HepG2 (cell line): ENCODE measurements at regions not wholly inside any gene's neighbourhood (a gene's known extent, or its start where the extent isn't known, plus 50 kb on each side); places are given as distances from the start of the nearest gene placed in this dataset.

Experiments used
- ATF1 ChIP-seq: IDR thresholded peaks from 2 replicates; pipeline ENCODE4 v1.6.1; 2016; ENCODE audit warnings: mild to moderate bottlenecking, control low read depth
- ATF7-NPFF ChIP-seq: sonication (generic); formaldehyde crosslinking; IDR thresholded peaks from 2 replicates; pipeline ENCODE4 v1.8.1; 2023; ENCODE audit warnings: mild to moderate bottlenecking, low read depth, missing genetic modification reagents, moderate library complexity
- HNRNPK ChIP-seq: fragments of 200-400 bp; formaldehyde crosslinking; IDR thresholded peaks from 2 replicates; pipeline ENCODE4 v1.6.1; 2018; ENCODE audit warnings: low read length, low read depth, moderate library complexity, mild to moderate bottlenecking; ENCODE audit not compliant: poor library complexity, severe bottlenecking
- MEF2D ChIP-seq: sonication (generic); formaldehyde crosslinking; IDR thresholded peaks from 2 replicates; pipeline ENCODE4 v1.5.1; 2020; ENCODE audit warnings: mild to moderate bottlenecking, missing genetic modification reagents
- MIER3 ChIP-seq: IDR thresholded peaks from 2 replicates; pipeline ENCODE4 v1.6.1; 2016; ENCODE audit warnings: missing compliant biosample characterization, borderline replicate concordance
- NFRKB ChIP-seq: fragments of 450-650 bp; IDR thresholded peaks from 2 replicates; pipeline ENCODE4 v1.6.1; 2017
- SPEN ChIP-seq: sonication (generic); formaldehyde crosslinking; IDR thresholded peaks from 2 replicates; pipeline ENCODE4 v1.5.1; 2020; ENCODE audit warnings: low read depth, mild to moderate bottlenecking, missing genetic modification reagents
- TAF1 ChIP-seq: sonication (generic); formaldehyde crosslinking; IDR thresholded peaks from 2 replicates; pipeline ENCODE4 v1.4.0; 2020; ENCODE audit warnings: missing genetic modification reagents
- YEATS2 ChIP-seq: sonication (generic); formaldehyde crosslinking; IDR thresholded peaks from 2 replicates; pipeline ENCODE4 v1.4.0; 2020; ENCODE audit warnings: missing genetic modification reagents, borderline replicate concordance
- ZNF333 ChIP-seq: sonication (generic); formaldehyde crosslinking; IDR thresholded peaks from 2 replicates; pipeline ENCODE4 v1.4.0; 2020; ENCODE audit warnings: mild to moderate bottlenecking, missing genetic modification reagents, borderline replicate concordance
- ZNF567 ChIP-seq: sonication (generic); formaldehyde crosslinking; IDR thresholded peaks from 2 replicates; pipeline ENCODE4 v1.8.1; 2023; ENCODE audit warnings: mild to moderate bottlenecking, missing genetic modification reagents, borderline replicate concordance
- ZNF75D ChIP-seq: sonication (generic); formaldehyde crosslinking; IDR thresholded peaks from 2 replicates; pipeline ENCODE4 v1.8.1; 2023; ENCODE audit warnings: missing genetic modification reagents, mild to moderate bottlenecking, borderline replicate concordance
- TF ChIP-seq, protein P1 (sequence below): IDR thresholded peaks from 2 replicates; pipeline ENCODE4 v1.6.1; 2016
- TF ChIP-seq, protein P2 (sequence below): sonication (generic); formaldehyde crosslinking; IDR thresholded peaks from 2 replicates; pipeline ENCODE4 v1.5.0; 2020; ENCODE audit warnings: mild to moderate bottlenecking, missing genetic modification reagents, borderline replicate concordance
- TF ChIP-seq, protein P3 (sequence below): sonication (generic); formaldehyde crosslinking; conservative IDR thresholded peaks from 2 replicates; pipeline ENCODE4 v1.4.0; 2020; ENCODE audit warnings: missing genetic modification reagents
- TF ChIP-seq, protein P4 (sequence below): sonication (generic); formaldehyde crosslinking; IDR thresholded peaks from 2 replicates; pipeline ENCODE4 v1.5.0; 2020; ENCODE audit warnings: mild to moderate bottlenecking, missing genetic modification reagents

DNA sequence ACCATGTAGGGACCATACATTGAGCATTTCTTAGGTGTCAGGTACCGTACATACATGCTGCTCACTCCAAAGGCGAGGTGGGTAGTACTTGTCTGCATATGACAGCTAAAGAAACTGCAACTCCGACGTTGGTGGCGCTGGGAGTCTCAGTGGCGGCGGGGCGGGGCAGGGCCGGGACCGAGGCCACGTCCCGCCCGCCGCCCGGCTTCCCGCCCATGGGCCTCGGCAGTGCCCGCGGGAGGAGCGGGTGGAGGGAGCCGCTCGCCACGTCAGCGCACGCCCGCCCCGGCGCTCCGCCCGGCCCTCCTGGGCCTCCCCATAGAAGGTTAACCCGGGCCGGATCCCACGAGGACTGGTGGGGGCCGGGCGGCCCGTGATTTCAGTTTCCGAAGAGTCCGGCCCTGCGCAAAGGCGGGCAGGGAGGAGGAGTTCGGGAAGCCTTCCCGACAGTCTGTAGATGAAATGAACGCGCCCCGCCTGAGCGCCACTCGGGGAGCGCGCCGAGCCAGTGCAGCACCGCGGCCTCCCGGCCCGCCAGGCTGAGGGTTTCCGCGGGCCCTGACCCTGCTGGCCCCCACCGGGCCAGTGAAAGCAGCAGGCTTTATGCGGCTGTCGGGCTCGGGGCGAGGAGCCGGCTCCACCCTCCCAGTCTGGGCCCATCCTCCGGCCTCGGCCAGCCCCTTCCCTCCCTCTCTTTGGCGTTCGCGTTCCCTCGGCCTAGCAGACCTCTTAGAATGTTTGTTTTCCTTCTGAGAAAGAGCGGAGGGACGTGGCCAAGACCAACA is 119.9 kb upstream of the JUN start (continued):
- TF ChIP-seq, protein P1, sequence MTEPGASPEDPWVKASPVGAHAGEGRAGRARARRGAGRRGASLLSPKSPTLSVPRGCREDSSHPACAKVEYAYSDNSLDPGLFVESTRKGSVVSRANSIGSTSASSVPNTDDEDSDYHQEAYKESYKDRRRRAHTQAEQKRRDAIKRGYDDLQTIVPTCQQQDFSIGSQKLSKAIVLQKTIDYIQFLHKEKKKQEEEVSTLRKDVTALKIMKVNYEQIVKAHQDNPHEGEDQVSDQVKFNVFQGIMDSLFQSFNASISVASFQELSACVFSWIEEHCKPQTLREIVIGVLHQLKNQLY (CRISPR knock-in tag): no peak
- TF ChIP-seq YEATS2 (CRISPR knock-in tag) (peak; percentile 19; the same call in 1 of the 2 replicates), NFRKB (no peak), ZNF333 (CRISPR knock-in tag) (no peak), MEF2D (no peak), MIER3 (CRISPR knock-in tag) (no peak; the same call in 1 of the 2 replicates), SPEN (CRISPR knock-in tag) (peak; percentile 46; the same call in 1 of the 2 replicates), ATF7-NPFF (CRISPR knock-in tag) (peak; percentile 42; the same call in 1 of the 2 replicates), ZNF75D (CRISPR knock-in tag) (no peak), TAF1 (peak; percentile 84), HNRNPK (peak; percentile 55), ZNF567 (CRISPR knock-in tag) (no peak), ATF1 (CRISPR knock-in tag) (no peak)
- TF ChIP-seq, protein P2, sequence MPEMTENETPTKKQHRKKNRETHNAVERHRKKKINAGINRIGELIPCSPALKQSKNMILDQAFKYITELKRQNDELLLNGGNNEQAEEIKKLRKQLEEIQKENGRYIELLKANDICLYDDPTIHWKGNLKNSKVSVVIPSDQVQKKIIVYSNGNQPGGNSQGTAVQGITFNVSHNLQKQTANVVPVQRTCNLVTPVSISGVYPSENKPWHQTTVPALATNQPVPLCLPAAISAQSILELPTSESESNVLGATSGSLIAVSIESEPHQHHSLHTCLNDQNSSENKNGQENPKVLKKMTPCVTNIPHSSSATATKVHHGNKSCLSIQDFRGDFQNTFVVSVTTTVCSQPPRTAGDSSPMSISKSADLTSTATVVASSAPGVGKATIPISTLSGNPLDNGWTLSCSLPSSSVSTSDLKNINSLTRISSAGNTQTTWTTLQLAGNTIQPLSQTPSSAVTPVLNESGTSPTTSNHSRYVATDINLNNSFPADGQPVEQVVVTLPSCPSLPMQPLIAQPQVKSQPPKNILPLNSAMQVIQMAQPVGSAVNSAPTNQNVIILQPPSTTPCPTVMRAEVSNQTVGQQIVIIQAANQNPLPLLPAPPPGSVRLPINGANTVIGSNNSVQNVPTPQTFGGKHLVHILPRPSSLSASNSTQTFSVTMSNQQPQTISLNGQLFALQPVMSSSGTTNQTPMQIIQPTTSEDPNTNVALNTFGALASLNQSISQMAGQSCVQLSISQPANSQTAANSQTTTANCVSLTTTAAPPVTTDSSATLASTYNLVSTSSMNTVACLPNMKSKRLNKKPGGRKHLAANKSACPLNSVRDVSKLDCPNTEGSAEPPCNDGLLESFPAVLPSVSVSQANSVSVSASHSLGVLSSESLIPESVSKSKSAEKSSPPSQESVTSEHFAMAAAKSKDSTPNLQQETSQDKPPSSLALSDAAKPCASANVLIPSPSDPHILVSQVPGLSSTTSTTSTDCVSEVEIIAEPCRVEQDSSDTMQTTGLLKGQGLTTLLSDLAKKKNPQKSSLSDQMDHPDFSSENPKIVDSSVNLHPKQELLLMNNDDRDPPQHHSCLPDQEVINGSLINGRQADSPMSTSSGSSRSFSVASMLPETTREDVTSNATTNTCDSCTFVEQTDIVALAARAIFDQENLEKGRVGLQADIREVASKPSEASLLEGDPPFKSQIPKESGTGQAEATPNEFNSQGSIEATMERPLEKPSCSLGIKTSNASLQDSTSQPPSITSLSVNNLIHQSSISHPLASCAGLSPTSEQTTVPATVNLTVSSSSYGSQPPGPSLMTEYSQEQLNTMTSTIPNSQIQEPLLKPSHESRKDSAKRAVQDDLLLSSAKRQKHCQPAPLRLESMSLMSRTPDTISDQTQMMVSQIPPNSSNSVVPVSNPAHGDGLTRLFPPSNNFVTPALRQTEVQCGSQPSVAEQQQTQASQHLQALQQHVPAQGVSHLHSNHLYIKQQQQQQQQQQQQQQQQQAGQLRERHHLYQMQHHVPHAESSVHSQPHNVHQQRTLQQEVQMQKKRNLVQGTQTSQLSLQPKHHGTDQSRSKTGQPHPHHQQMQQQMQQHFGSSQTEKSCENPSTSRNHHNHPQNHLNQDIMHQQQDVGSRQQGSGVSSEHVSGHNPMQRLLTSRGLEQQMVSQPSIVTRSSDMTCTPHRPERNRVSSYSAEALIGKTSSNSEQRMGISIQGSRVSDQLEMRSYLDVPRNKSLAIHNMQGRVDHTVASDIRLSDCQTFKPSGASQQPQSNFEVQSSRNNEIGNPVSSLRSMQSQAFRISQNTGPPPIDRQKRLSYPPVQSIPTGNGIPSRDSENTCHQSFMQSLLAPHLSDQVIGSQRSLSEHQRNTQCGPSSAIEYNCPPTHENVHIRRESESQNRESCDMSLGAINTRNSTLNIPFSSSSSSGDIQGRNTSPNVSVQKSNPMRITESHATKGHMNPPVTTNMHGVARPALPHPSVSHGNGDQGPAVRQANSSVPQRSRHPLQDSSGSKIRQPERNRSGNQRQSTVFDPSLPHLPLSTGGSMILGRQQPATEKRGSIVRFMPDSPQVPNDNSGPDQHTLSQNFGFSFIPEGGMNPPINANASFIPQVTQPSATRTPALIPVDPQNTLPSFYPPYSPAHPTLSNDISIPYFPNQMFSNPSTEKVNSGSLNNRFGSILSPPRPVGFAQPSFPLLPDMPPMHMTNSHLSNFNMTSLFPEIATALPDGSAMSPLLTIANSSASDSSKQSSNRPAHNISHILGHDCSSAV: no peak
- TF ChIP-seq, protein P3, sequence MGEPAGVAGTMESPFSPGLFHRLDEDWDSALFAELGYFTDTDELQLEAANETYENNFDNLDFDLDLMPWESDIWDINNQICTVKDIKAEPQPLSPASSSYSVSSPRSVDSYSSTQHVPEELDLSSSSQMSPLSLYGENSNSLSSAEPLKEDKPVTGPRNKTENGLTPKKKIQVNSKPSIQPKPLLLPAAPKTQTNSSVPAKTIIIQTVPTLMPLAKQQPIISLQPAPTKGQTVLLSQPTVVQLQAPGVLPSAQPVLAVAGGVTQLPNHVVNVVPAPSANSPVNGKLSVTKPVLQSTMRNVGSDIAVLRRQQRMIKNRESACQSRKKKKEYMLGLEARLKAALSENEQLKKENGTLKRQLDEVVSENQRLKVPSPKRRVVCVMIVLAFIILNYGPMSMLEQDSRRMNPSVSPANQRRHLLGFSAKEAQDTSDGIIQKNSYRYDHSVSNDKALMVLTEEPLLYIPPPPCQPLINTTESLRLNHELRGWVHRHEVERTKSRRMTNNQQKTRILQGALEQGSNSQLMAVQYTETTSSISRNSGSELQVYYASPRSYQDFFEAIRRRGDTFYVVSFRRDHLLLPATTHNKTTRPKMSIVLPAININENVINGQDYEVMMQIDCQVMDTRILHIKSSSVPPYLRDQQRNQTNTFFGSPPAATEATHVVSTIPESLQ: no peak
- TF ChIP-seq, protein P4, sequence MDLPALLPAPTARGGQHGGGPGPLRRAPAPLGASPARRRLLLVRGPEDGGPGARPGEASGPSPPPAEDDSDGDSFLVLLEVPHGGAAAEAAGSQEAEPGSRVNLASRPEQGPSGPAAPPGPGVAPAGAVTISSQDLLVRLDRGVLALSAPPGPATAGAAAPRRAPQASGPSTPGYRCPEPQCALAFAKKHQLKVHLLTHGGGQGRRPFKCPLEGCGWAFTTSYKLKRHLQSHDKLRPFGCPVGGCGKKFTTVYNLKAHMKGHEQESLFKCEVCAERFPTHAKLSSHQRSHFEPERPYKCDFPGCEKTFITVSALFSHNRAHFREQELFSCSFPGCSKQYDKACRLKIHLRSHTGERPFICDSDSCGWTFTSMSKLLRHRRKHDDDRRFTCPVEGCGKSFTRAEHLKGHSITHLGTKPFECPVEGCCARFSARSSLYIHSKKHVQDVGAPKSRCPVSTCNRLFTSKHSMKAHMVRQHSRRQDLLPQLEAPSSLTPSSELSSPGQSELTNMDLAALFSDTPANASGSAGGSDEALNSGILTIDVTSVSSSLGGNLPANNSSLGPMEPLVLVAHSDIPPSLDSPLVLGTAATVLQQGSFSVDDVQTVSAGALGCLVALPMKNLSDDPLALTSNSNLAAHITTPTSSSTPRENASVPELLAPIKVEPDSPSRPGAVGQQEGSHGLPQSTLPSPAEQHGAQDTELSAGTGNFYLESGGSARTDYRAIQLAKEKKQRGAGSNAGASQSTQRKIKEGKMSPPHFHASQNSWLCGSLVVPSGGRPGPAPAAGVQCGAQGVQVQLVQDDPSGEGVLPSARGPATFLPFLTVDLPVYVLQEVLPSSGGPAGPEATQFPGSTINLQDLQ (CRISPR knock-in tag): no peak
